ENCODE measurements at regions not wholly inside any gene's neighbourhood (a gene's known extent, or its start where the extent isn't known, plus 50 kb on each side); places are given as distances from the start of the nearest gene placed in this dataset.

GRCh38 chr11:15737320-15737719 is 619.0 kb downstream of the SOX6 start:
- Histone ChIP-seq H3K27me3 (ENCODE audit: control insufficient read depth, insufficient read depth, low read length, poor library complexity, severe bottlenecking) (no peaks in the 10 kb centered on the region), H3K9ac (ENCODE audit: extremely low read depth, low read length, poor library complexity, severe bottlenecking) (no peak overlapping the region), H3K36me3 (ENCODE audit: control insufficient read depth, insufficient read depth, low read length) (no peaks in the 10 kb centered on the region), H3K4me1 (ENCODE audit: control insufficient read depth, insufficient read depth, low read length) (no peaks in the 10 kb centered on the region), H3K9me3 (ENCODE audit: control insufficient read depth, low read length) (no peaks in the 10 kb centered on the region), H3K27ac (ENCODE audit: low read depth, low read length) (no peak overlapping the region), H3K4me3 (ENCODE audit: low read length) (no peak overlapping the region)
- Mint-ChIP-seq H3K4me1 (no peaks in the 10 kb centered on the region), H3K27me3 (ENCODE audit: insufficient read depth) (peaks cover 2% of the 10 kb centered on the region), H3K36me3 (ENCODE audit: low read depth) (no peaks in the 10 kb centered on the region), H3K4me3 (no peak overlapping the region), H3K27ac (no peak overlapping the region), H3K9me3 (no peaks in the 10 kb centered on the region)
- TF ChIP-seq, protein P1, sequence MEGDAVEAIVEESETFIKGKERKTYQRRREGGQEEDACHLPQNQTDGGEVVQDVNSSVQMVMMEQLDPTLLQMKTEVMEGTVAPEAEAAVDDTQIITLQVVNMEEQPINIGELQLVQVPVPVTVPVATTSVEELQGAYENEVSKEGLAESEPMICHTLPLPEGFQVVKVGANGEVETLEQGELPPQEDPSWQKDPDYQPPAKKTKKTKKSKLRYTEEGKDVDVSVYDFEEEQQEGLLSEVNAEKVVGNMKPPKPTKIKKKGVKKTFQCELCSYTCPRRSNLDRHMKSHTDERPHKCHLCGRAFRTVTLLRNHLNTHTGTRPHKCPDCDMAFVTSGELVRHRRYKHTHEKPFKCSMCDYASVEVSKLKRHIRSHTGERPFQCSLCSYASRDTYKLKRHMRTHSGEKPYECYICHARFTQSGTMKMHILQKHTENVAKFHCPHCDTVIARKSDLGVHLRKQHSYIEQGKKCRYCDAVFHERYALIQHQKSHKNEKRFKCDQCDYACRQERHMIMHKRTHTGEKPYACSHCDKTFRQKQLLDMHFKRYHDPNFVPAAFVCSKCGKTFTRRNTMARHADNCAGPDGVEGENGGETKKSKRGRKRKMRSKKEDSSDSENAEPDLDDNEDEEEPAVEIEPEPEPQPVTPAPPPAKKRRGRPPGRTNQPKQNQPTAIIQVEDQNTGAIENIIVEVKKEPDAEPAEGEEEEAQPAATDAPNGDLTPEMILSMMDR (conservative IDR thresholded peaks at IDR 0.05), result no peak
- no peak for DNase-seq

DNA sequence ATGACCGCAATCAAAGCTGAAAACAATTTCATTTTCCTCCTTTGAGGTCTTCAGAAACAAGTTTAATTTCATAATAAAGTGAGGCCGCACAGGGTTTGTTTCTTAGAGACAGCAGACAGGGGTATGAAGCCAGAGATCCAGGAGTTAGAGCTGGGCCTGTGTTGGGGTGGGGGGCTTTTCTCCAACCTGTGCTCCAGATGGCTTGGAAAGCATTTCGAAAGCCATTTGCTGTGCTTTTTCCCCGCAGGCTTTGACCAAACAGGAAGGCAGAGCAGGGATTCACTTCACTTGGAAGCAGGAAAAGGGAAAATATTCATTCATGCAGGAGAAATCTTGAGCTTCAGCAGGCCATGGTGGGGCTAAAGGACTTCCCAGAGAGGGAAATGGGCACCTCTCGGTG is 617.4 kb downstream of the SOX6 start:
- Mint-ChIP-seq H3K9me3 (no peaks in the 10 kb centered on the region), H3K27me3 (ENCODE audit: insufficient read depth) (no peaks in the 10 kb centered on the region), H3K27ac (no peak overlapping the region), H3K4me3 (no peak overlapping the region), H3K36me3 (ENCODE audit: low read depth) (no peaks in the 10 kb centered on the region), H3K4me1 (no peaks in the 10 kb centered on the region)
- TF ChIP-seq, protein P1 (conservative IDR thresholded peaks at IDR 0.05), result no peak
- H3K4me3 ChIP-seq (ENCODE audit: low read length), result no peak overlapping the region
- 93 to 97% methylated on average over 3 to 5 of the region's 5 CpGs for WGBS, 2 experiments (ENCODE audit: insufficient coverage in 1 of 2, insufficient read length in 1 of 2)
- DNase-seq, result no peak
- no peak overlapping the region for H3K9ac ChIP-seq (ENCODE audit: extremely low read depth, low read length, poor library complexity, severe bottlenecking)
- H3K36me3 ChIP-seq (ENCODE audit: control insufficient read depth, insufficient read depth, low read length), result no peaks in the 10 kb centered on the region
- no peak overlapping the region for H3K27ac ChIP-seq (ENCODE audit: low read depth, low read length)
- no peaks in the 10 kb centered on the region for H3K27me3 ChIP-seq (ENCODE audit: control insufficient read depth, insufficient read depth, low read length, poor library complexity, severe bottlenecking)
- H3K9me3 ChIP-seq (ENCODE audit: control insufficient read depth, low read length), result peaks cover 7% of the 10 kb centered on the region
- no peaks in the 10 kb centered on the region for H3K4me1 ChIP-seq (ENCODE audit: control insufficient read depth, insufficient read depth, low read length)

DNA sequence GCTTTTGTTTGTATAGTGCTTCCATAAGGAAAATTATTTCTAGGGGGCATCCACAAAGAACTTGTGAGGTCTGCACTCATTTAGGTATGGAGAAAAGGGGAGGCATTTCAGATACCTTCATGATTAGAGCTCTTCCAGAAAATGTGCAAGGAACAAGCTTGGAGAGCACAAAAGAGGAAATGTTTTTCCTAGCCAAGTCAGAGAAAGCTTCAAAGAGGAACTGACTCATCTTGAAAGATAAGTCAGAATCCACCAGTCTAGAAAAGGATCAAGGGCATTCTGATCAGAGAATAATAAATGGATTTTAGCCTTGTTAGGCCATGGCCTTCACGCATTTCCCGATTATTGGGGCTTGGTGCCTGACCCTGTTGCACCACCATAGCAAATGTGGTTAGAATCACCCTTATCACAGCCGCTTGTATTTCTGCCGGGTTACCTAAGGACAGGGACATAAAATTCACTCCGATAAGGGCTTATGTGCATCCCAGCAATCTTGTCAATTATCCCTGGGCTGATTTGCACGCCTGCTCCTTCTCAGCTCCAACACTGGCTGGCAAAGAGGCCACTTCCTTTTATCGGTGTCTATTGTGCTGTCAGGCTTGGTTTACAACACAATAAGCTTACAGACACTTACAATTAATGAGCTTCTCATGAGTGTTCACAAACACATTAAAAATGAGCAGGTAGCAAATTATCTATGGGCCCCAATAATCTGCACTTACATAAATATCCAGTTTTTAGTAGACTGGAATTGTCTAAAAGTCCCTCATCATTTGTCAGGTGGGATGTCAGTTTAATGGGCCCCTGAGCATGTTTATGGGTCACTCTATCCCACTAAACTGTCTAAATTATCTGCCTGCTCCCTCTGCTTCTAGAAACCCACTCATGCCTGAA is 613.5 kb downstream of the SOX6 start:
- Histone ChIP-seq H3K27ac (ENCODE audit: low read depth, low read length) (peak overlapping the region; percentile 32), H3K27me3 (ENCODE audit: control insufficient read depth, insufficient read depth, low read length, poor library complexity, severe bottlenecking) (no peaks in the 10 kb centered on the region), H3K9ac (ENCODE audit: extremely low read depth, low read length, poor library complexity, severe bottlenecking) (no peak overlapping the region), H3K9me3 (ENCODE audit: control insufficient read depth, low read length) (peaks cover 17% of the 10 kb centered on the region), H3K4me3 (ENCODE audit: low read length) (no peak overlapping the region), H3K4me1 (ENCODE audit: control insufficient read depth, insufficient read depth, low read length) (no peaks in the 10 kb centered on the region), H3K36me3 (ENCODE audit: control insufficient read depth, insufficient read depth, low read length) (no peaks in the 10 kb centered on the region)
- Mint-ChIP-seq H3K9me3 (no peaks in the 10 kb centered on the region), H3K4me3 (no peak overlapping the region), H3K36me3 (ENCODE audit: low read depth) (no peaks in the 10 kb centered on the region), H3K27ac (no peak overlapping the region), H3K4me1 (no peaks in the 10 kb centered on the region), H3K27me3 (ENCODE audit: insufficient read depth) (no peaks in the 10 kb centered on the region)
- 85 to 93% methylated on average over 6 to 7 of the region's 7 CpGs for WGBS, 2 experiments (ENCODE audit: insufficient coverage in 1 of 2, insufficient read length in 1 of 2)
- TF ChIP-seq, protein P1 (conservative IDR thresholded peaks at IDR 0.05), result no peak
- no peak for DNase-seq

Data from endodermal cell (in vitro differentiated cells).